ENCODE measurements at regions not wholly inside any gene's neighbourhood (a gene's known extent, or its start where the extent isn't known, plus 50 kb on each side); places are given as distances from the start of the nearest gene placed in this dataset.

DNA sequence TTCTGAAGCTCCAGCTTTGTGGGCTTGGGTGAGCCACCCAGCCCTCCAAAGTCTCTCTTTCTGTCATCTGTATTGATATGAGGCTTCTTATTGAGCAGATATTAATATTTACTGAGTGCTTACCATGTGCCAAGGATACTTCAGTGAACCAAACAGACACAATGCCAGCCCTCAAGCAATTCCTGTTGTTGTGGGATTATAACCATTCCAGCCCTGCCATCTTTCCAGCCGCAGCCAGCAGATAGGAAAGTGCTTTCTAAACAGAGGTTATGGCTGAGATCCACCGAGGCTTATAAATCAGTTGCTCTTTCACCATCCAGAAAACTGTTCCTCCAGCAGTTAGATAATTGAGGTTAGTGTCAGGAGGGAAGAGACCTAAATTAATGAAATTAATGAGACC, 137.7 kb upstream of the ALDH1B1 start:
- Mint-ChIP-seq H3K36me3 (ENCODE audit: insufficient read depth in 1 of 3, low read depth in 3 of 3) (no peaks in the 10 kb centered on the region), H3K4me1 (0 out of 4 replicates have a peak, but pooled peaks cover 0 to 2% of the 10 kb centered on the region in 2 experiments), H3K9me3 (0 out of 5 replicates have a peak, but pooled peaks cover 0 to under 1% of the 10 kb centered on the region in 2 experiments), H3K27me3 (ENCODE audit: low read depth) (peaks cover 76% of the 10 kb centered on the region), H3K4me3 (no peak overlapping the region), H3K27ac (no peak overlapping the region)
- no peak overlapping the region for H3K56ac ChIP-seq (ENCODE audit: insufficient read length, low read depth, low read length)
- H2BK5ac ChIP-seq (ENCODE audit: insufficient read length, low read length): no peak overlapping the region
- H3K9ac ChIP-seq (ENCODE audit: extremely low read depth, insufficient read length, low read length): no peak overlapping the region
- H2AFZ ChIP-seq (ENCODE audit: low read length): no peak overlapping the region
- H3K23ac ChIP-seq (ENCODE audit: insufficient read length, low read depth, low read length): no peak overlapping the region
- no CpG with 5 or more reads among the region's 2 CpGs for WGBS (ENCODE audit: extremely low coverage, insufficient read length, low lambda C conversion rate)
- H3K14ac ChIP-seq (ENCODE audit: insufficient read depth, low read length): no peak overlapping the region
- H3K23me2 ChIP-seq (ENCODE audit: insufficient read length, low read depth, low read length, poor library complexity, severe bottlenecking): no peaks in the 10 kb centered on the region
- no peak overlapping the region for H3K18ac ChIP-seq (ENCODE audit: insufficient read length, low read depth, low read length)
- H2BK15ac ChIP-seq (ENCODE audit: low read depth, low read length): no peak overlapping the region
- H3K4ac ChIP-seq (ENCODE audit: low read depth, low read length): no peak overlapping the region
- no peak overlapping the region for H3K4me2 ChIP-seq (ENCODE audit: insufficient read depth, insufficient read length, low read length)
- no peak overlapping the region for H4K5ac ChIP-seq (ENCODE audit: insufficient read length, low read depth, low read length)
- no peaks in the 10 kb centered on the region for H3K4me1 ChIP-seq (ENCODE audit: insufficient read depth, low read length)
- no peak overlapping the region for H3T11ph ChIP-seq (ENCODE audit: low read length)
- H3K9me3 ChIP-seq (ENCODE audit: control insufficient read depth, low read depth, low read length): no peaks in the 10 kb centered on the region
- H3K79me1 ChIP-seq (ENCODE audit: insufficient read depth, low read depth, low read length, poor library complexity, severe bottlenecking): no peaks in the 10 kb centered on the region
- H4K8ac ChIP-seq (replicated peaks; ENCODE audit: insufficient read length, low read depth, low read length): no peak overlapping the region
- H2AK5ac ChIP-seq (ENCODE audit: insufficient read length, low read length): no peak overlapping the region
- no peak overlapping the region for H2BK120ac ChIP-seq (ENCODE audit: low read depth, low read length, poor library complexity, severe bottlenecking)
- no peak overlapping the region for H4K91ac ChIP-seq (ENCODE audit: insufficient read length, low read depth, low read length)
- no peak for DNase-seq
- no peak overlapping the region for H3K27ac ChIP-seq (ENCODE audit: insufficient read length, low read depth, low read length)
- H3K27me3 ChIP-seq (ENCODE audit: insufficient read depth, low read length): no peaks in the 10 kb centered on the region
- H4K20me1 ChIP-seq (ENCODE audit: control insufficient read depth, insufficient read depth, insufficient read length): no peaks in the 10 kb centered on the region
- TF ChIP-seq, protein P1, sequence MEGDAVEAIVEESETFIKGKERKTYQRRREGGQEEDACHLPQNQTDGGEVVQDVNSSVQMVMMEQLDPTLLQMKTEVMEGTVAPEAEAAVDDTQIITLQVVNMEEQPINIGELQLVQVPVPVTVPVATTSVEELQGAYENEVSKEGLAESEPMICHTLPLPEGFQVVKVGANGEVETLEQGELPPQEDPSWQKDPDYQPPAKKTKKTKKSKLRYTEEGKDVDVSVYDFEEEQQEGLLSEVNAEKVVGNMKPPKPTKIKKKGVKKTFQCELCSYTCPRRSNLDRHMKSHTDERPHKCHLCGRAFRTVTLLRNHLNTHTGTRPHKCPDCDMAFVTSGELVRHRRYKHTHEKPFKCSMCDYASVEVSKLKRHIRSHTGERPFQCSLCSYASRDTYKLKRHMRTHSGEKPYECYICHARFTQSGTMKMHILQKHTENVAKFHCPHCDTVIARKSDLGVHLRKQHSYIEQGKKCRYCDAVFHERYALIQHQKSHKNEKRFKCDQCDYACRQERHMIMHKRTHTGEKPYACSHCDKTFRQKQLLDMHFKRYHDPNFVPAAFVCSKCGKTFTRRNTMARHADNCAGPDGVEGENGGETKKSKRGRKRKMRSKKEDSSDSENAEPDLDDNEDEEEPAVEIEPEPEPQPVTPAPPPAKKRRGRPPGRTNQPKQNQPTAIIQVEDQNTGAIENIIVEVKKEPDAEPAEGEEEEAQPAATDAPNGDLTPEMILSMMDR (conservative IDR thresholded peaks at IDR 0.05): no peak
- H3K79me2 ChIP-seq (ENCODE audit: insufficient read depth, low read length): no peaks in the 10 kb centered on the region
- no peak overlapping the region for H2BK20ac ChIP-seq (ENCODE audit: low read depth, low read length, poor library complexity, severe bottlenecking)
- H2BK12ac ChIP-seq (ENCODE audit: insufficient read length, low read depth, low read length): no peak overlapping the region

Data from H9 (cell line).